NT2/D1 (cell line): ENCODE measurements at regions not wholly inside any gene's neighbourhood (a gene's known extent, or its start where the extent isn't known, plus 50 kb on each side); places are given as distances from the start of the nearest gene placed in this dataset.

Experiments used
- YY1 ChIP-seq: IDR thresholded peaks from 2 replicates; pipeline ENCODE4 v1.6.1; 2011; ENCODE audit not compliant: insufficient read length, insufficient read depth
- ZNF274 ChIP-seq: IDR thresholded peaks from 2 replicates; pipeline ENCODE4 v1.6.1; 2011; ENCODE audit warnings: mild to moderate bottlenecking, low read depth, low read length

GRCh38 chr13:61109741-61110140 is 305.9 kb downstream of the PCDH20 start:
- no peak for TF ChIP-seq ZNF274
- TF ChIP-seq YY1: no peak
